GM18951 (cell line): ENCODE measurements at regions not wholly inside any gene's neighbourhood (a gene's known extent, or its start where the extent isn't known, plus 50 kb on each side); places are given as distances from the start of the nearest gene placed in this dataset.

Experiments used
- POLR2A ChIP-seq: IDR thresholded peaks from 4 replicates; pipeline ENCODE4 v1.6.1; 2011; ENCODE audit warnings: mild to moderate bottlenecking; ENCODE audit not compliant: insufficient read length, insufficient read depth; ENCODE audit errors: extremely low read depth
- in situ Hi-C: fragments of 300-500 bp; cut with MboI; formaldehyde crosslinking; loops from one replicate; pipeline ENCODE4 v1.12.0; 2022; ENCODE audit warnings: low sequenced_read_pairs, mixed read lengths, inconsistent platforms; ENCODE audit not compliant: unreplicated experiment

DNA sequence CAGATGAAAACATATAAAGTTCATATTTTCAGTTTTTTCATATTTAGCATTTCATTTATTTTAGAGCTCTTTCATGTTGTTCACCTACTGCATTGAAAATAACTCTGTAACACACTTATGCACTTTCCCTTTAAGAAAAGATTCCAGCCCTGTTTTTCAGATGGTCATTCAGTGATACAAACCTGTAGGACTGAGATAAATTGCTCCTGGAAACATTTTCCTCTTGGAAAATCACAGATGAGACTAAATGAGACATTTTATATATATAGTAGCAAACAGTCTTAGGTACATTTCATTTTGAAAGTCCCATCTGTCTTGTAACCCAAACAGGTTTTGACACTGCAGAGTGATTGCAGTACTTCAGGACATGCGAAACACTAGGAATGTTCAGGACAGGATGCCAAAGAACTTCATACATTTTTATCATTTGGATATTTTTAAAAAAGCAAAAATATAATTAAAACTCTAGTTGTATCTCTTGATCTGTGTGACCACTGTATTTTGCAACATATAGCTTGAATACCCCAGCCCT lies 412.4 kb downstream of the MTX2 start:
- in situ Hi-C loops: no loop called here
- TF ChIP-seq POLR2A: no peak

DNA sequence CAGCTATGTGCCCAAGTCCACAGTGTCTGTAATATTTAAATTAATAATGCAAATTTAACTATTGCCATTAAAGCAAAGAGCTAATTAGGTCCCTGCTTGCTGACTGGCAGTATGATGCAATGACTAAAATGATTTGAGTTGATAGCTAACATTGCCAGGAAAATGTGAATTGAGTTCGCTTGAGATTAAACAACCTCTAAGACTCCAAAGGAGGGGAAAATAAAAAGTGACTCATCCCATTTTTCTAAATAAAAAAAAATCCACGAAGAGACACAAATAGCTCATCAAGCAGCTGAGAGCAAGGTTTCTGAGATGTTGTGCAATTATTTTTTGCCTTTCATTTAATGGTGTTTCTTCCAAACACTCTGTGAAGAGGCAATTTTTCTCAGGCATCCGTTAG lies 413.0 kb downstream of the MTX2 start:
- no peak for TF ChIP-seq POLR2A
- in situ Hi-C loops: no loop called here

DNA sequence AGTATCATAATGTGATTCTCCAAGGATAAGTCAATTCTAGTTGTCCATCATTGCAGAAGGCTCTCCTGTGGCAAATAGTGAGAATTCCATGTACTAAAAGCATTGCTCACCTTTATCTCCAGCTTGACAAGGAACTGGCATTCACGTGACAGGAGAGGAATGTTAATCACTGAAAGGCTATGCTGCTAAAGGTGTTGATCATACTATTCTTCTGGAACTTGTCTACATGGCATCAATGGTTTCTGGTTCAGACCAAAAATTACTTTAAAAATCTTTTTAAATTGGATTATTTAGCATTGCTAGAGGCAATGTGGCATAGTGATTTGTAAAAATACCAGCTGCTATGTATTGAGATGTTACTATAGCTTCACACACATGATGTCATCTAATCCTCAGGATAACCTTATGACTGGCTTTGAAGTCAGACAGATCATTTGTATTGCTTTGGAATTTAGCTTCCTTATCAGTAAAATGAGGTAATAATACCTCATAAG lies 414.4 kb downstream of the MTX2 start:
- TF ChIP-seq POLR2A: no peak
- in situ Hi-C loops: no loop called here

DNA sequence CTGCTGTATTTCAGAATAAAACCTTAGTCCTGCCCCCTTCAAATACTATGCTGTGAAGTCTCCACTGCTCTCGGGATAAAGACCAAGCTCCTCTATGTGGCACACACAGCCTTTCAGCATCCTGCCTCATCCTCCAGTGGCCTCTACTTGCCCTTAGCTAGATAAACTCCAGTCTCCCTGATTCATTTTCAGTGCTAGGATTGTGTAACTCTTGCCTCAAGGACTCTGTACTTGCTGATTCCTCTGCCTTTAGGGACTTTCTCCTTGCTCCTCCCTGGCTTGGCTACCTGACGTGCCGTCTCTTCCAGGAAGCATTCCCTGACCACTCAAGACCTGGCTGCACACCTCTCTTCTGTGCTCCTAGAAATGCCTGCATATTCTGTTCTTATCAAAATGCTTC lies 416.7 kb downstream of the MTX2 start:
- in situ Hi-C loops: no loop called here

DNA sequence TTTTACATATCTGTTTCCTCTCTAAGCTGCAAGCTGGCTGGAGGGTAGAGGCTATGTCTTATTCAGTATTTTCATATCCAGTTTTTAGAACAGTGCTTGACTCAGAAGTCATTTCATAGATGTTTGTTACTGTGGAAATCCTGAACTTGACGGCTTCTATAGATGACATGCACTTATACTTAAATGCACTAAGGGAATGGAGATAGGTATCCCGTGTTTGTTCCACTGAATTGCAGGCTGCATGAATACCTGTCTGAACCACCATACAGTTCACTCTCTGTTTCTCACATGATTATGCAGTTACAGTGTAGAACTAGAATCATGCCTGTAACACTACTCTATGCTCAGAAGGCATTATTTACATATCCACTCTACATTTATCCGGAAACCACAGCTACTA lies 417.1 kb downstream of the MTX2 start:
- no peak for TF ChIP-seq POLR2A
- in situ Hi-C loops: no loop called here

More for the DNA sequence above, 416.7 kb downstream of the MTX2 start:
- no peak for TF ChIP-seq POLR2A

DNA sequence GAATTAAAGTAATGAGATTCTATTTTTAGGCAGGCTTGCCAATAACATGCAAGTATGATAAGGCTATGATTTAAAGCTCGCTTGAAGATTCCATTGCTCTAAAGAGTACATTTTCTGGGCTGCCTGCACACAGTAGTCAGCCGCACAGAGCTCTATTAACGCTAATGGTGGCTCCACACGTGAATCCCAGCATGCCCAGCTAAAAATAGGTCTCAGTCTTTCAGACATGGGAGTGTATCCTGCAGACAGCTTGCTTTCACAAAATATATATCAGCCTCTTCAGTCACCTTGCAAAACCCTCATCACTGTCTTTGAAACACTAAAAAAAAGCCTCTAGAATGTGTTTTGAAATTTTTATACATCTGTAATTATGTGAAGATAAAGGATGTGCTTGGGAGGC lies 418.1 kb downstream of the MTX2 start:
- in situ Hi-C loops: no loop called here
- TF ChIP-seq POLR2A: no peak

DNA sequence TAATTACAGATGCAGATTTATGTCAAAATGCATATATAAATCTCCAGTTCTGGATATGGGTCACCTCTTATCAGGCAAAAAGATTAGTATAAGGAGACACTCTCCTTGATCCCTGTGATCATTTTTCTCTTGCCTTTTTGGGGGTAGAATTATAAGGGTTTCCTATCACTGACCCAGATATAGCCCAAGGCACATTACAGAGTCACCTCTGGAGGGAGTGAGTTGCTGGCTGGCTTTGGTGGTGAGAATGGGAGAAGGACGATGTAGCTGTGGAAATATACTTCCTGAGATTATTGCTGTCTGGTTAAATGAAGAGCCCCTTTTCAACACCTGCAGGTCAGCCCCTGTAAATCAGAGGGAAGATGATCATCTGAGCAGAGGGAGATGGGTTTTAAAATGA lies 418.7 kb downstream of the MTX2 start:
- in situ Hi-C loops: no loop called here
- TF ChIP-seq POLR2A: no peak

DNA sequence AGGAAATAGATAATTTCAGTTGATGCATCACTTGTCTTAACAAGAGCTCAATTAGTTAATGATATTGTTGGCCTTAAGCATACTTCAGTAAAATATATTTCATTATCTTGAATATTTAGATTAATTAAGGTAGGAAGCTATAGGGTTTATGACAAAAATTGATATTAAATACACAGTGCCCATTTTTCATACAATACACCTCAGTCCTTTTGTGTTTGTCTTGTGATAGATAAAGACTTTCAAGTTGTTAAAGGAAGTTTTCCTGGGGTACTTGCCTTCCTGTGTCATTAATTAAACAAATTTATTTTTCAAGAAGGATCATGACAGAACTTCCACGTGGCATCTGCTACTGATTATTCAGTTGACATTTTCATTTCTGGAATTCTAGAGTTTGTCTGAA lies 420.5 kb downstream of the MTX2 start:
- in situ Hi-C loops: no loop called here
- TF ChIP-seq POLR2A: no peak

DNA sequence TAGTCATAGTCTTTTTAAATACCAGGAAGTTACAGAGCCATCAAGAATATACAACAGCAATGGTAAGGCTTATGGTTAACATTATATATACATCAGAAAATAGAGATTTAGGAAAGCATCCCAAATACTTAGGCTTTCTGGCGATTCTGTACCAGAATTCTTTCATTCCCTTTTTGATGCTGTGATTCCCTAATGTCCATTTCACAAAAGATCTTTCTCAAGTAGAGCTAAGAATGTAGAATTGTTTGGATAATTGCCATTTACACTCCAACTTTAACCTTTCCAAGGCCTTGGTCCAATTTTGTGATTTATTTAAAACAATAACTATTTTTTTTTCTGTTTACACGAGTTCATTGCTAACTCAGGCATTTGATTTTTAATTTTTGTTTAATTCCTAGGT lies 422.2 kb downstream of the MTX2 start:
- in situ Hi-C loops: no loop called here
- TF ChIP-seq POLR2A: no peak

DNA sequence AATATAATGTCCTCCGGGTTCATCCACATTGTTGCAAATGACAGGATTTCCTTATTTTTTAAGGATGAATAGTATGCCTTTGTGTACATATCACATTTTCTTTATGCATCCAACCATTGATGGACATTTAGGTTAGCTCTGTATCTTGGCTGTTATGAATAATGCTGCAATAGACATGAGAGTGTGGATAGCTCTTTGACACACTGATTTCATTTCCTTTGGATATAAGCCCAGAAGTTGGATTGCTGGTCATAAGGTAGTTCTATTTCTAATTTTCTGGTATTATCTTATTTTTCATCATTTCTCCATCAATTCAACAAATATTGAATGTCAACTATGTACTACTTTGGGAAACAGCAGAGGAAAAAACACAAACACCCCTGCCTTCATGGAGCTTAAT lies 423.3 kb downstream of the MTX2 start:
- in situ Hi-C loops: no loop called here
- no peak for TF ChIP-seq POLR2A

DNA sequence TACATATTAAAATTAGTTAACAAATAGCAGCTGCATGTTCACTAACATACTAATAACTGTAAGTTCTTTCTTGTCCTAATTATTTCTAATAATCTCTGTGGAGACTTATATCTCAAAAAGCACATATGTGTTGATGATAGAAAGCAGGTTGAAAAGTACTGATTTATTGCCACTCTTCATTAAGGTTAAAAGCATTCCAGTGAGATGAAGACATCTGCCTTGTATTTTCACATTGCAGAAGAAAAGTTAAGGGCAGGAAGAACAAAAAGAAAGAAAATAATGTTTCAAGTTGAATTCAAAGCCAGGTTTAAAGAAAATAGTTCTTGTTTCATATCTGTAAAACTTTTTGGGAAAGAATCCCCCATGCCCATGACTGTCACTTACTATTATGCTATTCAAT lies 429.9 kb downstream of the MTX2 start:
- no peak for TF ChIP-seq POLR2A
- in situ Hi-C loops: no loop called here

DNA sequence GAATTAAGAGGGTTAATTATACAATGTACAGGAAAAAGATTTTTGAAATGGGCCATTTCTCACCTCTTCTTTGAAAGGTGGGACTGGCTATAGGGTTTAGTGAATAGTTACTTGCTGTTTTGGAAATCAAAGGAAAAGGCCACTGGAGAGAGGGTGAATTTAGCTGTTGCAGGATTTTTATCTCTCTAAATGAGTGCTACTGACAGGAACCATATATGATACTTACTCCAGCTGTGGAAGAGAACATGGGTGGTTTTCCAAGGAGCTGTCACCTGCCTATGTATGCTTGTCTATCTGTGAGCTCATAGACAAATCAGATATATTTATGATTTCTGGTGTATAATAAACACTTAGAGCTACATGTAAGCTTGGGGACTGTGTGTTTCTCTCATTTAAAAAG lies 430.4 kb downstream of the MTX2 start:
- in situ Hi-C loops: no loop called here
- no peak for TF ChIP-seq POLR2A

DNA sequence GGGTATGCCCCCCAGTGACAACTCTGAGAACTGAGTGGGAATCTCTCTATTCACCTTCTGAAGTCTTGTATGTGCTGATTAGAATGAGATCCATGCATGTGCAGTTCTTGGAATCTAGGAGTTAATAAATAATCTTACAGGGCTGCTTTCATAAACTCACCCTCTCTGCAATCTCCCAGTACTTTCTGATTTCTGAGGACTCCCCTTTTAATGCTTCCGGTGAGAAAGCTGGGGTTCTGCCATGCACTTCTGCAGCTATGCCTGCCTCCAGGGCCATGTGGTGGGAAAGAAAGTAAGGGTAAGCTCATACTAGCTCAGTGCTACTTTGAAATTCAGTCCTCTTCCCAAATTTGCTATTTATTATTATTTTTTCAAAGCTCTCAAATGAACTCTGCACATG lies 432.9 kb downstream of the MTX2 start:
- in situ Hi-C loops: no loop called here
- TF ChIP-seq POLR2A: no peak

DNA sequence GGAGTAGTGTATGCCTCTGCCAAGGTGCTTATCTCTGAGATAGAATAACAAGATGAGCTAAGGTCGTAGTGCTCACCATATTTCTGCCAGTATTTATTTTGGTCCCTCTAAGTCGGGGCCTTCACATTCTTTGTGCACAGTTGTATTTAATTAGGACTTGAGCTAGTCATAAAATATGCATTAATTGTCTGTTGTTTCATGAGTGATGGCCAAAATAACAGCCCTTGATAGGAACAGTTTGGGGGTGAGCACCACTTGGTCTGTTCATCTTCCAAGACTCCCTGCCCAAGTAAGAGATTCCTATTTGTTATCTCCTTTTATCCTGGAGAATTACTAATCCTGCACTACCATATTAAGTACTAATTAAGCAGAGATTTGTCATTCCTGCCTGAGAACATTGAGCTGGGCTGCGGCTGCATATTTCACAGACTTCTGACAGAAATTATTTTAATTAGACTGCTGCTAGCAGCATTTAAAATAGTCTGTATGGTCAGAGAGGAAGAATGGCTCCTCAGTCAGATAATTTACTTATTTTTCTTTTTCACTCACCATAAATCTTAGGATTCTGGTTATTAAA lies 435.1 kb downstream of the MTX2 start:
- no peak for TF ChIP-seq POLR2A
- in situ Hi-C loops: no loop called here
